GM12892 (cell line): ENCODE measurements at regions not wholly inside any gene's neighbourhood (a gene's known extent, or its start where the extent isn't known, plus 50 kb on each side); places are given as distances from the start of the nearest gene placed in this dataset.
"Not testable (repeated sequence)": the region's sequence is repeated elsewhere in the genome, so short reads cannot be mapped to it uniquely, and the experiment has no call there.

Experiments
- POLR2A ChIP-seq: IDR thresholded peaks from 2 replicates; pipeline ENCODE4 v1.6.1; 2011; ENCODE audit warnings: low read depth, low read length, control low read depth
- TAF1 ChIP-seq: IDR thresholded peaks from 2 replicates; pipeline ENCODE4 v1.6.1; 2011; ENCODE audit warnings: low read depth, mild to moderate bottlenecking, control low read depth, low read length, borderline replicate concordance

- not testable (repeated sequence) for TF ChIP-seq POLR2A, TAF1
Measured at GRCh38 chr6:57878792-57879191, 561.4 kb downstream of the PRIM2 start.
